NCI-H2227 (cell line): ENCODE measurements at regions not wholly inside any gene's neighbourhood (a gene's known extent, or its start where the extent isn't known, plus 50 kb on each side); places are given as distances from the start of the nearest gene placed in this dataset.
"Not testable (repeated sequence)": the region's sequence is repeated elsewhere in the genome, so short reads cannot be mapped to it uniquely, and the experiment has no call there.

ENCODE experiments used
- DNase-seq: peaks from one replicate; lab custom pipeline; 2025; ENCODE audit not compliant: unreplicated experiment; lab: John Stamatoyannopoulos, UW

- no peak for DNase-seq
Measured at GRCh38 chr18:24613896-24614640, 153.6 kb downstream of the HRH4 start.

GRCh38 chr18:24616653-24617052, 156.2 kb downstream of the HRH4 start:
- peak; percentile 21 for DNase-seq

- not testable (repeated sequence) for DNase-seq
Measured at GRCh38 chr18:24624421-24624820, 164.0 kb downstream of the HRH4 start.

DNA sequence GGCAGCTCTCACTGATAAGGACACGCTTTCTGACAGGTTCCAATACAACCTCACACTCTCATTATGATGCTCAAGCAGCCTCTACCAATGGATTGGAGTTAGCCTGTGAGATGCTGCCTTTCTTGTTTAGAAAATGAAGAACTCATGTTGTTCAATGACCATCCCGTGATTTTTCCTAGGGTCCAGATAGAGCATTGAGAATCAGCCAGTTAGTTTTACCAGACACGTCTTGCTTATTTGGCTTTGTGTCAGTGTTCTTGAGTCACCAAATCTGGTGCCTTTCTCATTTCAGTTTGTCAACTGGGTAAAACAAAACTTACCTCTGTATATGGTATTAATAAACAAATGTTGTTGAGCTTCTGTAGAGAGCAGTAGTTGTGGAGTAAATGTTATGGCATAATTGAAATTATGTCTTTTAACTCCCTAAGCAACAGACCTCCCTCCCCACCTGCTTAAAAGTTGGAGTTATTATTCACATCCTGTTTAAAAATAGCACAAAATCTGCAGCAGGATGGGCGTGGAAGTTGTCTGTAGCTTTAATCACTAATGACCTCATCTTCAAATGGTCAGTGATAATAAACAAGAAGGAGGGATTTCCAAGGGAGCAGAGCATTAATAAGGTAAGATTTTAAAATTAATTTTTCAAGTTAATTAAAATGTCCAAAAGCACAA, 167.3 kb downstream of the HRH4 start:
- DNase-seq = no peak

- no peak for DNase-seq
Measured at GRCh38 chr18:24628326-24628725, 167.9 kb downstream of the HRH4 start.

- DNase-seq = no peak
Measured at GRCh38 chr18:24629921-24630320, 169.5 kb downstream of the HRH4 start.

DNA sequence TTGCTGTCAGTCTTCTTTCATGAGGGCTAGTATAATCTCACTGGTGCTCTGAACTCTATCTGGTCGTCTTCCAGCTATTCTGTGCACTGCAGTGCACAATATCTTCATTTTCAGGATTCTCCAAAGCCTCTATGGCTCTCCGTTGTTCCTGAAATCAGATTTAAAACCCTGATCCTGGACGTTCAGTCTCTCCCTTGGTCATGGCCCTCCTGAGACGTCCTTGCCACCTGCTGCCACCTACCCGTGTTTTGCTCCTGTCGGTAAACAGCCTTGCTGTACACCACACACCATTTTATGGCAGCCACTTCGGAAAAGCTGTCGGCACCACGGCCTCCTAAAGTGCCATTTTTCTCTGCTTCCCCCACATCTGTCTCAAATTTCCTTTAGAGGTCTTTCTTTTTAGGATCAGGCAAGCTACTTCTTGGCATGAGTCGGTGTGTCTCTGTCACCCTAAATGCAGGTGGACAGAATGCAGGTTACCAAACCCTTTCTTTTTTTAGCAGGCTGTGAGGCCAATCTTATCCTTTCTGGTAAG, 170.0 kb downstream of the HRH4 start:
- no peak for DNase-seq

DNA sequence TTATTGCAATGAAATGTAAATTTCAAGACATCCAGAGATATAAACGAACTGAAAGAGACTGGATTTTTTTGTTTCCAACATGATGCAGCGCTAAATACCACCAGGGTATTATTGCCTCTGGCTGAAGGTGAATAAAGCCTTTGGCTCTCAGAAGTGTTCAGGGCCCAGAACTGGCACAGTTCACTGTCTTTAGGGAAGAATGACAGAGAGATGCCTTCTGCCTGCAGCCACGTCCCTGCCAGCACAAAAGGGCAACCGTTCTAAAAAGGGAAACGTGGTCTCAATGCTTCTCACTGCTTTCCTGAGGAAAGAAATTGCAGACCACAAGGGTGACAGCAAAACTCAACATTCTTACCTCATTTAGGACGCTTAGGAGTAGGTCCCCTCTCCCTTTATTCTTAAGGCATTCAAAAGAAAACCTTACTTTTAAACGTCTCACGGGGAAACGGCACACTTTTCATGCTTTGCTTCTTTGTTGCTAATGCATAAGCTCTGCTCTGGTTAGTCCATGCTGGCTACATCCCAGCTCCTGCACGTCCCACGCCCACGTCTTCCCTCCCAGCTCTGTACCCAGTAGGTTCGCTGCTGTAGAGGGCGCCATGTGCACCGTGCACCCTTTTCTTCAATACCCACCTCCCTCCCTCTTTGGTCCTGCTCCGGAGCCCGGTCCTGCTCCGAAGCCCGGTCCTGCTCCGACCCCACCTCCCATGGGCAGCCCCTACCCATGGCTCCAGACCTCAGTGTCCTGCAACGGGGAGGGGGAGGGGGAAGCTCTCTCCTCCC, 171.0 kb downstream of the HRH4 start:
- DNase-seq = no peak

DNA sequence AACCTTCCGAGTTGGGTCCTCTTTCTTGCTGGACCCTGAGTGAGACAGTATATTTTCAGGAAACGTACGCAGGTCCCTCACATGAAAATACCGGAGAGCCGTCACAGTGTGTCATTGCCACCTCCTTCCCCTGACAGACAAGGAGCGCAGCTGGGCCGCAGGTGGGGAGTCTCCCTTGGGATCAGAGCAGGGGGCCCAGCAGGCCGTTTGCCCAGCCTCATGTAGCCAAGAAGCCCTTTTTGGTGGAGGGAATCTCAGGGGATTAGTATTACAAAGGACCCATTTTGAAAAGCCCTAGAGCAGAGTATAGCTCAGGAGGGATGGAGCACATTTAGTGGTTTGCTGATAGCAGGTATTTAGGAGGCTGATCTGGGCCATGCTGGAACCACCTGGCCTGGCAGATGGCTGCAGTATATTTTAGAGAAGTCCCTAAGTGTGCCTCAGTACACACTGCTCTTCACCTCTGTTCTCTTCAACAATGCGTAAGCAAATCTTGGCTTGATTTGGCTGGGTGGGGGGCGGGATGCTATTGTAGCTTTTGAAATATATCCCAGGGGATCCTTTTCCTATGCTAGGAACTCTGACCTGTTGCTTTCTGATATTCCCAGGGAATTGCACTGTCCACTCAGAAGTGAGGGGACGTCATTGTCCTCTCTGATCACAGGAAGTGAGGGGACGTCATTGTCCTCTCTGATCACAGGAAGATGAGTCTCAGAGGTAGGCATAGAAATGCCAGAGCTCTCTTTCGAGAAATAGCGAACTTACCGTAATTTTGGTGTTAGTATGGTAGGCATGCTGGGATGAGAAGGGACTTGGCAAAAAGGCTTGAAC, 171.9 kb downstream of the HRH4 start:
- DNase-seq = no peak

- DNase-seq = no peak
Measured at GRCh38 chr18:24633121-24633520, 172.7 kb downstream of the HRH4 start.

GRCh38 chr18:24649571-24649970, 189.1 kb downstream of the HRH4 start:
- DNase-seq = no peak

DNA sequence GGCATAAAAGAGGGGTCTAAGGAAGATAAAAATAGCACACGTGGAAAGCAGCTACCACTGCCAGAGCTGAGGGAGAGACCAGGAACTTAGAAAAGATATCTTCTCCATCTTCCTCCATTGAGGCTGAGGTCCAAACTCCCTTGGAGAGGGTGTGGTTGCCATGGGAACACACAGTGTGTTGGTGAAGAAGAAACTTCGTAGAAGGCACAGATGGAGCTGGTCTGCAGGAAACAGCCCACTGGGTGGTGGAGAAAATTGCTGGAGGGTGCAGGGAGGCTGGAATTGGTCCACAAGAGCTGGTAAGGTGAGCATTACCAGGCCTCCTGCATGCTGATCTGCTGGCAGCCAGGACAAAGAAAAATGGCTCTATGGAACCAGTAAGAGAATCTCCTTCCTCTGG, 191.0 kb downstream of the HRH4 start:
- DNase-seq = no peak

- DNase-seq = peak; percentile 22
Measured at GRCh38 chr18:24656050-24656449, 195.6 kb downstream of the HRH4 start.

DNA sequence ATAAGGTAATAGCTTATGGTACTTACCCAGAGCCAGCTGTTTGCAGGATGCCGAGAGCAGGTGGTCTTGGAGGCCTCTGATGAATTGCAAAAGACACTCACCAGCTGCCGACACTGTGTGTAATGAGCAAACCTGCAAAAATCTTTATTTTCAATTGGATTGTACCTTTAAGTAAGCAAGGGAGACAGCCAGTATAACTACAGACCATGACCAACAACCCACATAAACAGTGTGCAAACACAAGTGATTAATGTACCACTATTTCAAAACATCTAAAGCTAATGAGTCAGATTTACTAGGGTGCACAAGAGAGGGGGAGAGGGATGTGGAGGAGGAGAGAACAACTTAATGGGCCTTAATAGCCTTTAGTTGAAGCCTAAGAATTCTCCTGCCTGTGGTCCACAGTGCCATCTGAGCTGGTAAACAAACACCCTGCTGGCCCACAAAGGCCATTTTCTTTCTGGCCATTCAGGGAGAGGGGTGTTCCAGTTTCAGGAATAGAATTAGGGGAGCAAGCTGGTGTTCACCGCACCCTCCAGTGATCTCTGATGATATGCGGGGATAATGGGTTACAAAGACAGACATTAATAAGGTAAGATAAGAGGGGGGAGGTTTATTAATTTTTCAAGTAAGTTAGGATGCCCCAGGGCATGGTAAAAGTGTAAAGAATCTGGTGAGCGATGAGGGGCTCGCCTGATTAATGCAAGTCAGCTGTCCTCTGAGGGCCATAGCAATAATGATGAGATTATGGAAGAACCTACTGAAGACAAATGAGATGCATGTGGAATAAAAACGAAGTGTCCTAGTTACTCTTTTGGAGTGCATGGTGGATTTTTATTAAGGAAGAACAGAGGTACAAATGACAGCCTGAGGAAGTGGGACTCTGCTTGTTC, 196.4 kb downstream of the HRH4 start:
- peak; percentile 55 for DNase-seq

DNA sequence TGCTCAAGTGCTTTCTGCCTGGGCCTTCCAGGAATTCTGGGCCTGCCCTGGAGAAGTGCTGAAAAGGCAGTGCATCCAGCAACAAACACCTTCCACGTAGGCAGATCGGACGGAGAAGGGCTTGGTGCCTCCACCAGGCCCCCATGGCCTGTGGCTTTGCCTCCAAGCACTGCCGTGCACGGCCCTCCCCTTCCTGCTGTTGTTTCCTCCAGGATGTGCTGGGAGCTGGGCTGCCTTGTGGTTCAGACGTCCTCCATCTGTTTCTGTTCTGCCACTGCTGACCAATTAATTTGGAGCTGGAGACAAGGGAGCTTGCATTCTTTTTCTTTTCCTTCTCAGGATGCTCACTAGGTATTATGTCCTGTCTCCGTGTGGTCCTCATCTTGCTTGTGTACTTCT, 197.0 kb downstream of the HRH4 start:
- no peak for DNase-seq

DNA sequence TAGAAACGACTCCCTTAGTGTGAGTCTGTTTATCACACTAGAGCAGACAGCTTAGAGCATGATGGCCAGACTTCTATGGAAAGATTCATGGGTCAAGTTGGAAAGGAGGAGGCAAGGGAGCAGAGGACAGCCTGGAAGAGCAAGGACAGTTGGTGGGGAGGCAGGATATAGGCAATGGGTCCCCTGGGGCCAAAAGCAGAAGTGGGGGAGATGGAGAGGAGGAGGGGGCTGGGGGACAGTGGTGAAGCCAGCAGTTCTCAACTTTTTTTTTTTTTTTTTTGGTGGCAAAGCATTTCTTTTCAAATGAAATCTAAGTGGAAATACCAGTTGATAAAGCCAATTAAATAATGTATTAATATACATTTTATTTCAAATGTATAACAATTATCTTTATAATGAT, 197.9 kb downstream of the HRH4 start:
- DNase-seq = no peak

GRCh38 chr18:24659827-24660720, 199.6 kb downstream of the HRH4 start:
- DNase-seq = no peak

DNA sequence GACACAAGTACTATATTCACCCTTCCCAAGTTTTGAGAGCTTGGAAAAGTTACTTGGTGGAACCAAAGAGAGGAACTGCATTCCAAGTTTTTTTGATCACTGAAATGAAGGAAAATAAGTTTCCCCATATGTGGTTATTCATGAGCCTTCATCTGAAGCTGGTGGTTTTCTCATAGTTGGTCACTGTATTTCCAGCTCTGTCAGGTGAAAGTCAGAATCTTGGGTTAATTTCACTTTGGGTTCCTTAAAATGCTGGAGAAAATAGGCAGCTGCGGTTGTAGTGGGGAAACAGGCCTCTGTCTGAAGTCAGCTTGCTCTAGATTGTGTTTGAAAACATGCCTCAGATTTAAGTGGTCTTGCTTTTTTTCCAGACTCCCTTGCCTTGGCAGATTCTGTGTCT, 200.5 kb downstream of the HRH4 start:
- DNase-seq = no peak

DNA sequence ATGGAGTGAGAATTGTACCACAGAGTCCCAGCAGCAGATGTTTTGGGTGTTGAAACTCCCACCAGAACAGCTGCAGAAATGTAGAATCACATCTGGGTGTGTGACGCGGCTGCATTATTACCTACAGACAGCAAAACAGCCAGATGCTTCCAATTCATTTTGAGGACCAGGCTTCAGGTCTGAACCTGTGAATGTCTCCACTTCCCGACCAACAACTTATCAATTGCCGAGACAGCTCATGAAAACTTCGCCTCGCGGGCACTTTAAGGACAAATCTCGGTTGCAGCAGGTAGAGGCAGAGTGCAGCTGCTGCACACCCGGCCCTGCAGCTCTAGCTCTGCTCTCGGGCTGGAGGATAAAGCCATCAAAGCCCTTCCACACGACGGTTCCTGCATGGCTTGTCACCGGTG, 202.0 kb downstream of the HRH4 start:
- DNase-seq = no peak
